Panc1 (cell line): ENCODE measurements at regions not wholly inside any gene's neighbourhood (a gene's known extent, or its start where the extent isn't known, plus 50 kb on each side); places are given as distances from the start of the nearest gene placed in this dataset.

ENCODE experiments used
- ATAC-seq: fragments of 200-7000 bp; cut with Tn5 transposase; 2 replicates; pipeline ENCODE4 v1.9.1; 2020; ENCODE audit warnings: mild to moderate bottlenecking, moderate library complexity
- BruUV-seq: library from RNA; stranded (reverse); fragments of 400-500 nt; replicated peaks from 2 replicates; lab custom pipeline; 2021; lab: Mats Ljungman, UMichigan
- CTCF ChIA-PET: fragments of 300-600 bp; sonication (Branson Sonifier 250); formaldehyde crosslinking; loops from one replicate; lab custom pipeline; 2022; ENCODE audit warnings: antibody characterized with exemption; lab: Charles Lee
- POLR2A ChIA-PET: fragments of 300-600 bp; sonication (Branson Sonifier 250); formaldehyde crosslinking; loops from one replicate; lab custom pipeline; 2022; ENCODE audit warnings: antibody characterized with exemption; lab: Charles Lee
- DNase-seq: peaks from one replicate; pipeline ENCODE4 v3.0.0-alpha.2; 2010; ENCODE audit warnings: low read depth, low spot score
- H3K27ac ChIP-seq: 2 replicates; pipeline ENCODE4 v1.5.1; 2011; ENCODE audit warnings: mild to moderate bottlenecking, low read length, inconsistent platforms
- H3K27me3 ChIP-seq: fragments of 200-500 bp; sonication (Bioruptor generic); 2 replicates; pipeline ENCODE4 v1.6.0; 2014; ENCODE audit warnings: low read length, inconsistent platforms; ENCODE audit not compliant: control insufficient read depth, insufficient read depth
- H3K36me3 ChIP-seq: fragments of 200-500 bp; sonication (Bioruptor generic); 2 replicates; pipeline ENCODE4 v1.5.1; 2014; ENCODE audit warnings: inconsistent platforms, mild to moderate bottlenecking, low read length, moderate library complexity; ENCODE audit not compliant: control insufficient read depth, insufficient read depth
- H3K4me1 ChIP-seq: 2 replicates; pipeline ENCODE4 v1.5.1; 2011; ENCODE audit warnings: inconsistent platforms, mild to moderate bottlenecking, low read length, moderate library complexity; ENCODE audit not compliant: control insufficient read depth, insufficient read depth
- H3K4me3 ChIP-seq, 2 experiments: 2 replicates each; pipeline ENCODE4 v1.5.1; 2011 to 2012; ENCODE audit warnings: low read depth in 2 of 2, low read length in 2 of 2, mild to moderate bottlenecking in 2 of 2, inconsistent platforms in 1 of 2, moderate library complexity in 1 of 2
- H3K9me3 ChIP-seq: fragments of 200-500 bp; sonication (Bioruptor generic); 2 replicates; pipeline ENCODE4 v1.5.1; 2014; ENCODE audit warnings: low read depth, mild to moderate bottlenecking, inconsistent platforms, low read length, moderate library complexity; ENCODE audit not compliant: control insufficient read depth, insufficient read depth
- CTCF ChIP-seq: fragments of 450-650 bp; IDR thresholded peaks from 2 replicates; pipeline ENCODE4 v1.5.1; 2017; ENCODE audit warnings: mild to moderate bottlenecking
- POLR2AphosphoS5 ChIP-seq: IDR thresholded peaks from 2 replicates; pipeline ENCODE4 v1.6.1; 2012; ENCODE audit warnings: mild to moderate bottlenecking, low read depth, low read length, moderate library complexity
- REST ChIP-seq, 2 experiments: IDR thresholded peaks; 2 replicates each; pipeline ENCODE4 v1.6.1; 2011 to 2012; ENCODE audit warnings: low read depth in 2 of 2, control low read depth in 1 of 2, low read length in 1 of 2, mild to moderate bottlenecking in 1 of 2, moderate library complexity in 1 of 2; ENCODE audit not compliant: insufficient read depth in 1 of 2
- SIN3A ChIP-seq: IDR thresholded peaks from 2 replicates; pipeline ENCODE4 v1.6.1; 2012; ENCODE audit warnings: low read depth, mild to moderate bottlenecking, low read length, moderate library complexity, borderline replicate concordance; ENCODE audit not compliant: insufficient read depth
- TCF7L2 ChIP-seq: IDR thresholded peaks from 2 replicates; pipeline ENCODE4 v1.6.1; 2011; ENCODE audit warnings: mild to moderate bottlenecking, low read depth, low read length, inconsistent platforms
- in situ Hi-C: cut with HindIII; loops from 2 replicates; pipeline ENCODE4 v1.10.0; 2016; ENCODE audit warnings: low sequenced_read_pairs, low pct_unique_long_range_greater_than_20kb
- intact Hi-C: fragments of 100-400 bp; cut with micrococcal nuclease; formaldehyde crosslinking; loops from one replicate; pipeline ENCODE4 v1.10.0; 2022; ENCODE audit not compliant: unreplicated experiment

- BruUV-seq = no TSS peak
- in situ Hi-C loops = no loop called here
- TF ChIP-seq CTCF = no peak
- TF ChIP-seq SIN3A = no peak
- no peak for TF ChIP-seq TCF7L2
- TF ChIP-seq POLR2AphosphoS5 = no peak
- TF ChIP-seq REST (IDR thresholded peaks at IDR 0.05; ENCODE audit: insufficient read depth in 1 of 2, low read depth in 2 of 2, low read length in 1 of 2) = no peak
- Histone ChIP-seq H3K27me3 (no peaks in the 10 kb centered on the region), H3K4me1 (no peaks in the 10 kb centered on the region), H3K9me3 (no peaks in the 10 kb centered on the region), H3K4me3 (no peak overlapping the region), H3K27ac (no peak overlapping the region), H3K36me3 (no peaks in the 10 kb centered on the region)
- no peak for ATAC-seq
- intact Hi-C loops = no loop called here
- POLR2A ChIA-PET = no interaction called here
- CTCF ChIA-PET = no interaction called here
- no peak for DNase-seq
Measured at GRCh38 chr3:187458383-187458782, 90.2 kb downstream of the RTP4 start.

- TF ChIP-seq POLR2AphosphoS5 (no peak), CTCF (no peak), REST (IDR thresholded peaks at IDR 0.05; ENCODE audit: insufficient read depth in 1 of 2, low read depth in 2 of 2, low read length in 1 of 2) (no peak), TCF7L2 (no peak), SIN3A (no peak)
- DNase-seq = no peak
Measured at GRCh38 chr3:187456250-187456649, 88.1 kb downstream of the RTP4 start.

More at GRCh38 chr3:187456250-187456649, 88.1 kb downstream of the RTP4 start:
- intact Hi-C loops = no loop called here
- no peaks in the 10 kb centered on the region for H3K4me1 ChIP-seq
- ChIA-PET CTCF (no interaction called here), POLR2A (no interaction called here)
- ATAC-seq = no peak
- no peaks in the 10 kb centered on the region; the same call in 1 of the 2 replicates for H3K9me3 ChIP-seq
- H3K4me3 ChIP-seq = no peak overlapping the region
- in situ Hi-C loops = no loop called here
- BruUV-seq = no TSS peak
- H3K36me3 ChIP-seq = no peaks in the 10 kb centered on the region
- H3K27ac ChIP-seq = no peak overlapping the region
- no peaks in the 10 kb centered on the region for H3K27me3 ChIP-seq
